OCI-LY7 (cell line): ENCODE measurements at regions not wholly inside any gene's neighbourhood (a gene's known extent, or its start where the extent isn't known, plus 50 kb on each side); places are given as distances from the start of the nearest gene placed in this dataset.

Experiments
- EZH2phosphoT487 ChIP-seq: fragments of 200-600 bp; sonication (generic); IDR thresholded peaks from 2 replicates; pipeline ENCODE4 v1.6.1; 2018; ENCODE audit warnings: low read depth, borderline replicate concordance, mild to moderate bottlenecking, mixed run types, antibody characterized with exemption, low read length, moderate library complexity, mixed read lengths
- TF ChIP-seq, protein P1 (sequence below): fragments of 200-600 bp; sonication (generic); conservative IDR thresholded peaks from 2 replicates; pipeline ENCODE4 v1.5.1; 2014; ENCODE audit warnings: mild to moderate bottlenecking, antibody characterized with exemption, low read length, moderate library complexity, mixed read lengths

GRCh38 chr11:130802567-130802966 is 113.7 kb downstream of the SNX19 start:
- TF ChIP-seq, protein P1, sequence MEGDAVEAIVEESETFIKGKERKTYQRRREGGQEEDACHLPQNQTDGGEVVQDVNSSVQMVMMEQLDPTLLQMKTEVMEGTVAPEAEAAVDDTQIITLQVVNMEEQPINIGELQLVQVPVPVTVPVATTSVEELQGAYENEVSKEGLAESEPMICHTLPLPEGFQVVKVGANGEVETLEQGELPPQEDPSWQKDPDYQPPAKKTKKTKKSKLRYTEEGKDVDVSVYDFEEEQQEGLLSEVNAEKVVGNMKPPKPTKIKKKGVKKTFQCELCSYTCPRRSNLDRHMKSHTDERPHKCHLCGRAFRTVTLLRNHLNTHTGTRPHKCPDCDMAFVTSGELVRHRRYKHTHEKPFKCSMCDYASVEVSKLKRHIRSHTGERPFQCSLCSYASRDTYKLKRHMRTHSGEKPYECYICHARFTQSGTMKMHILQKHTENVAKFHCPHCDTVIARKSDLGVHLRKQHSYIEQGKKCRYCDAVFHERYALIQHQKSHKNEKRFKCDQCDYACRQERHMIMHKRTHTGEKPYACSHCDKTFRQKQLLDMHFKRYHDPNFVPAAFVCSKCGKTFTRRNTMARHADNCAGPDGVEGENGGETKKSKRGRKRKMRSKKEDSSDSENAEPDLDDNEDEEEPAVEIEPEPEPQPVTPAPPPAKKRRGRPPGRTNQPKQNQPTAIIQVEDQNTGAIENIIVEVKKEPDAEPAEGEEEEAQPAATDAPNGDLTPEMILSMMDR: no peak
- no peak for TF ChIP-seq EZH2phosphoT487
